ENCODE measurements at regions not wholly inside any gene's neighbourhood (a gene's known extent, or its start where the extent isn't known, plus 50 kb on each side); places are given as distances from the start of the nearest gene placed in this dataset.

GRCh38 chr4:27764526-27764837 lies 903.8 kb downstream of the STIM2 start:
- no peak for ATAC-seq
- no TSS peak for BruUV-seq (replicated peaks)
- in situ Hi-C loops (cut with HindIII; ENCODE audit: low pct_unique_long_range_greater_than_20kb, low sequenced_read_pairs) (no loop called here), intact Hi-C loops (cut with micrococcal nuclease; ENCODE audit: unreplicated experiment) (no loop called here)
- H3K4me3 ChIP-seq (ENCODE audit: low read depth in 2 of 2, low read length in 2 of 2), result no peak overlapping the region
- POLR2A ChIA-PET, result no interaction called here
- H3K4me1 ChIP-seq (ENCODE audit: control insufficient read depth, insufficient read depth, low read length), result no peaks in the 10 kb centered on the region
- no peaks in the 10 kb centered on the region for H3K27me3 ChIP-seq (ENCODE audit: control insufficient read depth, insufficient read depth, low read length)
- no peak for TF ChIP-seq REST (IDR thresholded peaks at IDR 0.05; ENCODE audit: insufficient read depth in 1 of 2, low read depth in 2 of 2, low read length in 1 of 2)
- no peak for TF ChIP-seq CTCF (IDR thresholded peaks at IDR 0.05)
- no peak for TF ChIP-seq POLR2AphosphoS5 (IDR thresholded peaks at IDR 0.05; ENCODE audit: low read depth, low read length)
- no peak for TF ChIP-seq TCF7L2 (IDR thresholded peaks at IDR 0.05; ENCODE audit: low read depth, low read length)
- no peak for TF ChIP-seq SIN3A (IDR thresholded peaks at IDR 0.05; ENCODE audit: borderline replicate concordance, insufficient read depth, low read depth, low read length)
- CTCF ChIA-PET, result no interaction called here
- no peaks in the 10 kb centered on the region for H3K9me3 ChIP-seq (ENCODE audit: control insufficient read depth, insufficient read depth, low read depth, low read length)
- DNase-seq (ENCODE audit: low read depth, low spot score), result no peak
- no peaks in the 10 kb centered on the region for H3K36me3 ChIP-seq (ENCODE audit: control insufficient read depth, insufficient read depth, low read length)
- H3K27ac ChIP-seq (ENCODE audit: low read length), result no peak overlapping the region

GRCh38 chr4:27770895-27771294 lies 910.3 kb downstream of the STIM2 start:
- no peaks in the 10 kb centered on the region for H3K27me3 ChIP-seq (ENCODE audit: control insufficient read depth, insufficient read depth, low read length)
- in situ Hi-C loops (cut with HindIII; ENCODE audit: low pct_unique_long_range_greater_than_20kb, low sequenced_read_pairs) (no loop called here), intact Hi-C loops (cut with micrococcal nuclease; ENCODE audit: unreplicated experiment) (no loop called here)
- TF ChIP-seq TCF7L2 (IDR thresholded peaks at IDR 0.05; ENCODE audit: low read depth, low read length) (no peak), REST (IDR thresholded peaks at IDR 0.05; ENCODE audit: insufficient read depth in 1 of 2, low read depth in 2 of 2, low read length in 1 of 2) (no peak), POLR2AphosphoS5 (IDR thresholded peaks at IDR 0.05; ENCODE audit: low read depth, low read length) (no peak), CTCF (IDR thresholded peaks at IDR 0.05) (no peak), SIN3A (IDR thresholded peaks at IDR 0.05; ENCODE audit: borderline replicate concordance, insufficient read depth, low read depth, low read length) (no peak)
- H3K4me3 ChIP-seq (ENCODE audit: low read depth in 2 of 2, low read length in 2 of 2), result no peak overlapping the region
- no peaks in the 10 kb centered on the region for H3K9me3 ChIP-seq (ENCODE audit: control insufficient read depth, insufficient read depth, low read depth, low read length)
- no TSS peak for BruUV-seq (replicated peaks)
- DNase-seq (ENCODE audit: low read depth, low spot score) (no peak), ATAC-seq (no peak)
- no peaks in the 10 kb centered on the region for H3K36me3 ChIP-seq (ENCODE audit: control insufficient read depth, insufficient read depth, low read length)
- H3K4me1 ChIP-seq (ENCODE audit: control insufficient read depth, insufficient read depth, low read length), result no peaks in the 10 kb centered on the region
- ChIA-PET CTCF (no interaction called here), POLR2A (no interaction called here)
- H3K27ac ChIP-seq (ENCODE audit: low read length), result no peak overlapping the region

Measured in Panc1 (cell line).